GM10266 (cell line): ENCODE measurements at regions not wholly inside any gene's neighbourhood (a gene's known extent, or its start where the extent isn't known, plus 50 kb on each side); places are given as distances from the start of the nearest gene placed in this dataset.

Source experiments
- DNase-seq: peaks from one replicate; pipeline ENCODE4 v3.0.0; 2012; ENCODE audit errors: extremely low spot score
- TF ChIP-seq, protein P1 (sequence below): IDR thresholded peaks from 2 replicates; pipeline ENCODE4 v1.5.1; 2012; ENCODE audit warnings: mild to moderate bottlenecking, low read depth; ENCODE audit not compliant: control insufficient read depth, insufficient read depth; ENCODE audit errors: missing control alignments

DNA sequence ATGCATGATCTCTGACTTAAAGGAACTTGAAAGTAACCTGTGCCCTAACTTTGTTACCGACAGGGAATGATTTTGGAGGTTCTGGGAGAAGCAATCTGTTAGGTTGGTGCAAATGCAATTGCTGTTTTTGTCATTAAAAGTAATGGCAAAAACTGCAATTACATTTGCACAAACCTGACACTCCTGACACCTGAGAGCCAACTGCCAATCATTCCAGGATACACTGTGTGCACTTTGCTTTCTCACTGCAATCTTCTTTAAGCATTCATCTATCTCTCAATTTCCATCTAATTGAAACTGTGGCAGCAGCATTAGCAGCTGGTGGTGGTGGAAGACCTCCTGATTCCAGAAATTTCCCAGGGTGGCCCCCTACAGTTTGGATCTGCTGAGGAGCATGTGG, 87.6 kb upstream of the CYP1B1 start:
- DNase-seq: no peak
- TF ChIP-seq, protein P1, sequence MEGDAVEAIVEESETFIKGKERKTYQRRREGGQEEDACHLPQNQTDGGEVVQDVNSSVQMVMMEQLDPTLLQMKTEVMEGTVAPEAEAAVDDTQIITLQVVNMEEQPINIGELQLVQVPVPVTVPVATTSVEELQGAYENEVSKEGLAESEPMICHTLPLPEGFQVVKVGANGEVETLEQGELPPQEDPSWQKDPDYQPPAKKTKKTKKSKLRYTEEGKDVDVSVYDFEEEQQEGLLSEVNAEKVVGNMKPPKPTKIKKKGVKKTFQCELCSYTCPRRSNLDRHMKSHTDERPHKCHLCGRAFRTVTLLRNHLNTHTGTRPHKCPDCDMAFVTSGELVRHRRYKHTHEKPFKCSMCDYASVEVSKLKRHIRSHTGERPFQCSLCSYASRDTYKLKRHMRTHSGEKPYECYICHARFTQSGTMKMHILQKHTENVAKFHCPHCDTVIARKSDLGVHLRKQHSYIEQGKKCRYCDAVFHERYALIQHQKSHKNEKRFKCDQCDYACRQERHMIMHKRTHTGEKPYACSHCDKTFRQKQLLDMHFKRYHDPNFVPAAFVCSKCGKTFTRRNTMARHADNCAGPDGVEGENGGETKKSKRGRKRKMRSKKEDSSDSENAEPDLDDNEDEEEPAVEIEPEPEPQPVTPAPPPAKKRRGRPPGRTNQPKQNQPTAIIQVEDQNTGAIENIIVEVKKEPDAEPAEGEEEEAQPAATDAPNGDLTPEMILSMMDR: no peak

DNA sequence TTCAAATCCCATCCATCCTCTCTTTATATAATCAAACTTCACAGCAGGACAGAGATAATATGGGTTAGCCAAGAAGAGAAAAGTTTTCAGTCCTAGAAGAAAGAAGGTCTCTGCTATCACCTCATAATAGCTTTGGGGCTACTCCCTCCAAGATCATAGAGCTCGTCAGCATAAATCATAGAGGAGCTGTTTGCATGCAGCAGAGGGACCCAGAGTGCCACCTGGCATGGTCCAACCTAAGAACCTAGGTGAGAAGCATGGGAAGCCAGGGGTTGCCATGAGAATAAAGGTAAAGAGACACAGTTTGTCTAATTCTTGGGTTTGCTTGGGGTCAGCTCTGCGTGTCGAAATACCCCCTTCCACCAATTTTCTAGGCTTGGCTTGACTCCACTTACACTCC, 87.1 kb upstream of the CYP1B1 start:
- no peak for DNase-seq
- TF ChIP-seq, protein P1: no peak

DNA sequence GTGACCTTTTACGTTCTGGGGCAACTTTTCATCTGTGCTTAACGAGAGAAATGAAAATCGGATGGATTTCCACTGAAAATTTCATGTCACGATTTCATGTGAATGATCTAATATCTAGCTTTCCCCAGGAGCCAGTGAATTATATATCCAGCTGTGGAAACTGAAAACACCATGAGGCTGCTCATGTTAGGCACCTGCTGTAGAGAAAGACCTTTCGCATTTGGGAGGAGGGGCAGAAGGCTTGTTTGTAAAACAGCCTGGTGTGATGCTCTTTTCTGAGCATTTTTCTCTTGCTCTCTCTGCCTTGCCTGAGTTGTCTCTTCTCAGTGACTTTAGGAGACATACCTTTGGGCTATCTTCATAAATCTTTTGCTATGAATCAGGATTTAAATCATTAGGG, 84.6 kb upstream of the CYP1B1 start:
- no peak for DNase-seq
- TF ChIP-seq, protein P1: no peak

DNA sequence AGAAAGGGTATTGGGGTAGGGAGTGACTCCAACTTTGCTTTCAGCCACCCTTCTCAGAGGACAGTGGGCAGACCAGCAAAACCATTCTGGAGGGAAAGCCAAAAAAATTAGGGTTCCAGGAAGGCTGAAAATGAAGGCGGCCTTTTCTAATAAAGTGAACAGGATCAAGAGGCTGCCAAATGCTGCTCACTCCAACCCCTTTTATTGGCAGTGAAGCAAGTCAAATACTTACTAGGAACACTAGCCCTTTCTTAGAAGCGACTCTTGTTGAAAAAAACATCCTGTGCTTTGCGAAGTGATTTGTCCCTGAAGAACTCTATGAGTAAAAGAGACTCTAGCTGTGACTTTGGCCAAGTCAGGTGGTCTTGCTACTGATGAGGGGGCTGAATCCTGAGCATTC, 83.6 kb upstream of the CYP1B1 start:
- no peak for DNase-seq
- TF ChIP-seq, protein P1: no peak

DNA sequence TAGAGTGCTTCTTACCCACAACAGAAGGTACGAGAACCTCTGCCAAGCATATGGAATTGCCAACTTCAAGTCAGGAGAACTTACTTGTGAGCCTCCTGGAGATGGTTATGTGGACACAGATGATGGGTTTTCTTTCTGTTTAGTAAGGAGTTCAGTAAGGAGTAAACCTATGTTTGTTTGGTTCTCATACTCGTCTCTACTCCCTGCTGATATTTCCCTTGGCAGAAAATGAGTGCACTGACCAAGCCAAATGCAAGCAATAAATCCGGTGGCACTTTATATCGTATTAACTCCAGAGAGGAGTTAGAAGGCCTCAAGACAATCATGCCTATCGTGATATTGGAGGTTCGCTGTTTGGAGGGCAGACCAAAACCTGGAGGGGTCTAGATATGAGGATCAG, 83.2 kb upstream of the CYP1B1 start:
- TF ChIP-seq, protein P1: no peak
- DNase-seq: no peak

DNA sequence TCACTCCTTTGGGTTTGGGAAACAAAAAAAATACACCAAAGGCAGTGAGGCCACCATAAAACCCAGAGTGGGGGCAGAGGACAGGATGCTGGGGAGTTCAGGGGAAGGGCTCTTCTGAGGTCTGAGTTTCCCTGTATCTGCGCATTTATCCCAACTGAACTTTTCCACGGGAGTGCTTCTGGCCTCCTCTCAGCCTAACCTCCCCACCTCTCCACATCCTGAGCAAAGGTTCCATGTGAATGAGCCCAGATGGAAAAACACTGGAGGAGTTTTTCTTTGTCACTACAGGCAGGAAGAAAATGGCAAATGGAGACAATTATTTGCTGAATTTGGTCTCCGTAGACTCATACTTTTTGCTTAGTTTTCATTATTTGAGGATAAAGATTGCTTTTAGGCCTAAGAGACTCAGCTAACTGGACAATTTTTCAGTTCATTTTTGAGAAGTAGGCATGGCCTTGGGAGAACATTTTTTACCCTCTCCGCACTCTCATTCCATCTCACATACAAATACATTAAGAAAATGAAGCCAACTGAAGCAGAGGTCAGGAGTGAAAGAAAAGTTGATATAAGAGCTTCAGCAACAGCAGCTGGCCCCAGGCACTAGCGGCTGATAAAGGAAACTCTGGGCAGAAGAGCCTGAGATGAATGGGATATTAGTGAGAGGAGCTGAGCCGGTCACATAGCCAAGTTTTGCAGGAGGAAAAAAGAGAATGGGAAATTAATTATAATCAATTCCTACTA, 82.6 kb upstream of the CYP1B1 start:
- no peak for DNase-seq
- TF ChIP-seq, protein P1: no peak

DNA sequence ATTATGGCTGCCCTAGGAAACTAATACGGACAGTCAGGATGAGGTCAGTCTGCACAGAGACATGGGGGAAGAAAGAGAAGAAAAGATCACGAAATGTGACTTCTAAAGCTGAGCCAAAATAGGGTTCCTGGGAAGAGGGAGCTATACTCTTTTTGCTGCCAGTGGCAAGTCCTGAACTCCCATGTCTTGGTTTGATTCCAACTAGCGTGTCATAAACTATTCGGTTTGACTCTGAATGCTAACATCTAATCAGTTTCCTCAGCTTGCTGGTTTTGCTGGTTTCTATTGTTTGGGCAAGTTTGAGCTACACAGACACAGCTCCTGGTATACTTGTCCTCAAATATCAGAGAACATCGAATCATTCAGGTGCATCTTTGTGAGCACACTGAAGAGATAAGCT, 80.5 kb upstream of the CYP1B1 start:
- TF ChIP-seq, protein P1: no peak
- DNase-seq: no peak
